ENCODE measurements at regions not wholly inside any gene's neighbourhood (a gene's known extent, or its start where the extent isn't known, plus 50 kb on each side); places are given as distances from the start of the nearest gene placed in this dataset.

GRCh38 chr1:215358356-215358755, 208.7 kb upstream of the KCTD3 start:
- Histone ChIP-seq H3K4me1 (ENCODE audit: control insufficient read depth, insufficient read depth, low read length) (no peaks in the 10 kb centered on the region), H3K4me3 (ENCODE audit: low read length) (no peak overlapping the region), H3K27me3 (ENCODE audit: control insufficient read depth, insufficient read depth, low read length) (no peaks in the 10 kb centered on the region), H3K9me3 (replicated peaks; ENCODE audit: control insufficient read depth, low read depth, low read length) (no peaks in the 10 kb centered on the region), H3K36me3 (ENCODE audit: control insufficient read depth, insufficient read depth, low read length) (no peaks in the 10 kb centered on the region), H3K27ac (ENCODE audit: low read length) (no peak overlapping the region)
- 50% methylated on average over 1 of the region's 1 CpG for WGBS (ENCODE audit: insufficient coverage)
- DNase-seq, result peak; percentile 17

- no peak overlapping the region for H3K4me3 ChIP-seq (ENCODE audit: low read length)
- no peak for DNase-seq
- no peaks in the 10 kb centered on the region for H3K4me1 ChIP-seq (ENCODE audit: control insufficient read depth, insufficient read depth, low read length)
- H3K36me3 ChIP-seq (ENCODE audit: control insufficient read depth, insufficient read depth, low read length), result no peaks in the 10 kb centered on the region
- no peaks in the 10 kb centered on the region for H3K27me3 ChIP-seq (ENCODE audit: control insufficient read depth, insufficient read depth, low read length)
- no peak overlapping the region for H3K27ac ChIP-seq (ENCODE audit: low read length)
- no peaks in the 10 kb centered on the region for H3K9me3 ChIP-seq (replicated peaks; ENCODE audit: control insufficient read depth, low read depth, low read length)
These were observed 207.1 kb upstream of the KCTD3 start for GRCh38 chr1:215360031-215360430.

- peaks cover 2% of the 10 kb centered on the region for H3K9me3 ChIP-seq (replicated peaks; ENCODE audit: control insufficient read depth, low read depth, low read length)
- no peaks in the 10 kb centered on the region for H3K27me3 ChIP-seq (ENCODE audit: control insufficient read depth, insufficient read depth, low read length)
- no peaks in the 10 kb centered on the region for H3K4me1 ChIP-seq (ENCODE audit: control insufficient read depth, insufficient read depth, low read length)
- H3K27ac ChIP-seq (ENCODE audit: low read length), result no peak overlapping the region
- WGBS (ENCODE audit: insufficient coverage), result no CpG with 5 or more reads among the region's 2 CpGs
- no peak overlapping the region for H3K4me3 ChIP-seq (ENCODE audit: low read length)
- H3K36me3 ChIP-seq (ENCODE audit: control insufficient read depth, insufficient read depth, low read length), result no peaks in the 10 kb centered on the region
- no peak for DNase-seq
These were observed 206.3 kb upstream of the KCTD3 start for GRCh38 chr1:215360758-215361157.

- DNase-seq, result no peak
- Histone ChIP-seq H3K4me1 (ENCODE audit: control insufficient read depth, insufficient read depth, low read length) (no peaks in the 10 kb centered on the region), H3K27ac (ENCODE audit: low read length) (no peak overlapping the region), H3K36me3 (ENCODE audit: control insufficient read depth, insufficient read depth, low read length) (no peaks in the 10 kb centered on the region), H3K4me3 (ENCODE audit: low read length) (no peak overlapping the region), H3K27me3 (ENCODE audit: control insufficient read depth, insufficient read depth, low read length) (no peaks in the 10 kb centered on the region), H3K9me3 (replicated peaks; ENCODE audit: control insufficient read depth, low read depth, low read length) (no peaks in the 10 kb centered on the region)
These were observed 191.7 kb upstream of the KCTD3 start for GRCh38 chr1:215375381-215375780.

- WGBS (ENCODE audit: insufficient coverage), result 50% methylated on average over 2 of the region's 2 CpGs
- Histone ChIP-seq H3K27ac (ENCODE audit: low read length) (no peak overlapping the region), H3K27me3 (ENCODE audit: control insufficient read depth, insufficient read depth, low read length) (no peaks in the 10 kb centered on the region), H3K9me3 (replicated peaks; ENCODE audit: control insufficient read depth, low read depth, low read length) (no peaks in the 10 kb centered on the region), H3K36me3 (ENCODE audit: control insufficient read depth, insufficient read depth, low read length) (no peaks in the 10 kb centered on the region), H3K4me1 (ENCODE audit: control insufficient read depth, insufficient read depth, low read length) (no peaks in the 10 kb centered on the region), H3K4me3 (ENCODE audit: low read length) (no peak overlapping the region)
- DNase-seq, result peak; percentile 26
These were observed 190.4 kb upstream of the KCTD3 start for GRCh38 chr1:215376544-215377264.

GRCh38 chr1:215377746-215378145, 189.4 kb upstream of the KCTD3 start:
- no peaks in the 10 kb centered on the region for H3K4me1 ChIP-seq (ENCODE audit: control insufficient read depth, insufficient read depth, low read length)
- no CpG with 5 or more reads among the region's 2 CpGs for WGBS (ENCODE audit: insufficient coverage)
- H3K9me3 ChIP-seq (replicated peaks; ENCODE audit: control insufficient read depth, low read depth, low read length), result no peaks in the 10 kb centered on the region
- H3K27me3 ChIP-seq (ENCODE audit: control insufficient read depth, insufficient read depth, low read length), result no peaks in the 10 kb centered on the region
- DNase-seq, result no peak
- no peaks in the 10 kb centered on the region for H3K36me3 ChIP-seq (ENCODE audit: control insufficient read depth, insufficient read depth, low read length)
- no peak overlapping the region for H3K4me3 ChIP-seq (ENCODE audit: low read length)
- no peak overlapping the region for H3K27ac ChIP-seq (ENCODE audit: low read length)

- Histone ChIP-seq H3K4me1 (ENCODE audit: control insufficient read depth, insufficient read depth, low read length) (no peaks in the 10 kb centered on the region), H3K36me3 (ENCODE audit: control insufficient read depth, insufficient read depth, low read length) (no peaks in the 10 kb centered on the region), H3K9me3 (replicated peaks; ENCODE audit: control insufficient read depth, low read depth, low read length) (no peaks in the 10 kb centered on the region), H3K27me3 (ENCODE audit: control insufficient read depth, insufficient read depth, low read length) (no peaks in the 10 kb centered on the region), H3K27ac (ENCODE audit: low read length) (no peak overlapping the region), H3K4me3 (ENCODE audit: low read length) (no peak overlapping the region)
- WGBS (ENCODE audit: insufficient coverage), result 100% methylated on average over 1 of the region's 1 CpG
- DNase-seq, result no peak
These were observed 186.5 kb upstream of the KCTD3 start for GRCh38 chr1:215380566-215380965.

- H3K9me3 ChIP-seq (replicated peaks; ENCODE audit: control insufficient read depth, low read depth, low read length), result no peaks in the 10 kb centered on the region
- no peaks in the 10 kb centered on the region for H3K36me3 ChIP-seq (ENCODE audit: control insufficient read depth, insufficient read depth, low read length)
- peak; percentile 40 for DNase-seq
These were observed 173.6 kb upstream of the KCTD3 start for GRCh38 chr1:215393476-215393875.

GRCh38 chr1:215394084-215394991, 172.8 kb upstream of the KCTD3 start:
- Histone ChIP-seq H3K9me3 (replicated peaks; ENCODE audit: control insufficient read depth, low read depth, low read length) (no peaks in the 10 kb centered on the region), H3K27ac (ENCODE audit: low read length) (no peak overlapping the region), H3K36me3 (ENCODE audit: control insufficient read depth, insufficient read depth, low read length) (no peaks in the 10 kb centered on the region), H3K27me3 (ENCODE audit: control insufficient read depth, insufficient read depth, low read length) (no peaks in the 10 kb centered on the region), H3K4me1 (ENCODE audit: control insufficient read depth, insufficient read depth, low read length) (no peaks in the 10 kb centered on the region), H3K4me3 (ENCODE audit: low read length) (no peak overlapping the region)
- DNase-seq, result no peak
- 95% methylated on average over 43 of the region's 53 CpGs for WGBS (ENCODE audit: insufficient coverage)

More at GRCh38 chr1:215393476-215393875, 173.6 kb upstream of the KCTD3 start:
- H3K4me3 ChIP-seq (ENCODE audit: low read length), result no peak overlapping the region
- H3K27me3 ChIP-seq (ENCODE audit: control insufficient read depth, insufficient read depth, low read length), result no peaks in the 10 kb centered on the region
- WGBS (ENCODE audit: insufficient coverage), result 40% methylated on average over 1 of the region's 1 CpG
- H3K27ac ChIP-seq (ENCODE audit: low read length), result no peak overlapping the region
- H3K4me1 ChIP-seq (ENCODE audit: control insufficient read depth, insufficient read depth, low read length), result no peaks in the 10 kb centered on the region

GRCh38 chr1:215397106-215397505, 170.0 kb upstream of the KCTD3 start:
- WGBS (ENCODE audit: insufficient coverage), result 14% methylated on average over 3 of the region's 5 CpGs
- Histone ChIP-seq H3K9me3 (replicated peaks; ENCODE audit: control insufficient read depth, low read depth, low read length) (no peaks in the 10 kb centered on the region), H3K36me3 (ENCODE audit: control insufficient read depth, insufficient read depth, low read length) (no peaks in the 10 kb centered on the region), H3K27ac (ENCODE audit: low read length) (no peak overlapping the region), H3K4me3 (ENCODE audit: low read length) (no peak overlapping the region), H3K4me1 (ENCODE audit: control insufficient read depth, insufficient read depth, low read length) (no peaks in the 10 kb centered on the region), H3K27me3 (ENCODE audit: control insufficient read depth, insufficient read depth, low read length) (no peaks in the 10 kb centered on the region)
- peak; percentile 8 for DNase-seq
